ENCODE measurements at regions not wholly inside any gene's neighbourhood (a gene's known extent, or its start where the extent isn't known, plus 50 kb on each side); places are given as distances from the start of the nearest gene placed in this dataset.

- DNase-seq, result no peak
- Histone ChIP-seq H3K9me3 (no peaks in the 10 kb centered on the region), H3K4me1 (peaks cover 5% of the 10 kb centered on the region; the same call in 1 of the 2 replicates), H3K36me3 (ENCODE audit: control insufficient read depth, insufficient read depth, low read length) (no peaks in the 10 kb centered on the region), H3K27me3 (replicated peaks; ENCODE audit: control insufficient read depth, insufficient read depth, low read length) (no peaks in the 10 kb centered on the region), H3K4me3 (ENCODE audit: low read depth, low read length) (no peak overlapping the region)
- Mint-ChIP-seq H3K36me3 (ENCODE audit: insufficient read depth, unreplicated experiment) (no peaks in the 10 kb centered on the region), H3K27ac (ENCODE audit: unreplicated experiment) (no peak overlapping the region), H3K27me3 (ENCODE audit: insufficient read depth, unreplicated experiment) (no peaks in the 10 kb centered on the region), H3K4me1 (ENCODE audit: low read depth, unreplicated experiment) (no peaks in the 10 kb centered on the region), H3K4me3 (ENCODE audit: unreplicated experiment) (no peak overlapping the region), H3K9me3 (ENCODE audit: unreplicated experiment) (no peaks in the 10 kb centered on the region)
- TF ChIP-seq, protein P1, sequence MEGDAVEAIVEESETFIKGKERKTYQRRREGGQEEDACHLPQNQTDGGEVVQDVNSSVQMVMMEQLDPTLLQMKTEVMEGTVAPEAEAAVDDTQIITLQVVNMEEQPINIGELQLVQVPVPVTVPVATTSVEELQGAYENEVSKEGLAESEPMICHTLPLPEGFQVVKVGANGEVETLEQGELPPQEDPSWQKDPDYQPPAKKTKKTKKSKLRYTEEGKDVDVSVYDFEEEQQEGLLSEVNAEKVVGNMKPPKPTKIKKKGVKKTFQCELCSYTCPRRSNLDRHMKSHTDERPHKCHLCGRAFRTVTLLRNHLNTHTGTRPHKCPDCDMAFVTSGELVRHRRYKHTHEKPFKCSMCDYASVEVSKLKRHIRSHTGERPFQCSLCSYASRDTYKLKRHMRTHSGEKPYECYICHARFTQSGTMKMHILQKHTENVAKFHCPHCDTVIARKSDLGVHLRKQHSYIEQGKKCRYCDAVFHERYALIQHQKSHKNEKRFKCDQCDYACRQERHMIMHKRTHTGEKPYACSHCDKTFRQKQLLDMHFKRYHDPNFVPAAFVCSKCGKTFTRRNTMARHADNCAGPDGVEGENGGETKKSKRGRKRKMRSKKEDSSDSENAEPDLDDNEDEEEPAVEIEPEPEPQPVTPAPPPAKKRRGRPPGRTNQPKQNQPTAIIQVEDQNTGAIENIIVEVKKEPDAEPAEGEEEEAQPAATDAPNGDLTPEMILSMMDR (IDR thresholded peaks at IDR 0.05; ENCODE audit: insufficient read depth in 1 of 2, low read depth in 1 of 2, low read length in 1 of 2, severe bottlenecking in 1 of 2, unreplicated experiment in 1 of 2), result no peak
- BruUV-seq (replicated peaks), result no TSS peak
- intact Hi-C loops (cut with micrococcal nuclease; ENCODE audit: unreplicated experiment), result no loop called here
- CTCF ChIA-PET, result interaction anchor here (0.8 kb wide), 1 partner anchor 14 kb away, joined by 3 read pairs; no protein-coding TSS in a partner anchor
- POLR2A ChIA-PET, result no interaction called here
Observed at GRCh38 chr17:78291944-78292910, 60.8 kb downstream of the TMEM235 start.

DNA sequence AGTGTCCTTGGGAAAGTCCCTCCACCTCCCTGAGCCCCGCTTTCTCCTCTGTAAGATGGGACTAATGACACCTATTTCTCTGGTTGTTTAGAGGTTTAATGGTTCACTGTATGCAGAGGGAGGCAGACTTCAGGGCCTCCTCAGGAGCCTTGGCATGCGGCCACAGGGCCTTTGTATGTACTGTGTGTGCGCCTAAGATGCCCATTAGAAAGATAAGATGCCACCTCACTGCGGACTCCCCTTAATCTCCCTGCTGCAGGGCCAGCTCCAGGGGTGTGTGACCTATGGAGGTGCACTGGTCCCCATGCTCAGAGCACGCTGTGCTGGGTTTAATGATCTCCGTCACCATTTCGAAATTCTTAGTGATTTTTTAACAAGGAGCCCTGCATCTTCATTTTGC, 59.3 kb downstream of the TMEM235 start:
- Histone ChIP-seq H3K36me3 (ENCODE audit: control insufficient read depth, insufficient read depth, low read length) (no peaks in the 10 kb centered on the region), H3K4me1 (peaks cover 5% of the 10 kb centered on the region; the same call in 1 of the 2 replicates), H3K4me3 (ENCODE audit: low read depth, low read length) (no peak overlapping the region), H3K9me3 (no peaks in the 10 kb centered on the region), H3K27me3 (replicated peaks; ENCODE audit: control insufficient read depth, insufficient read depth, low read length) (no peaks in the 10 kb centered on the region)
- TF ChIP-seq, protein P1 (IDR thresholded peaks at IDR 0.05; ENCODE audit: insufficient read depth in 1 of 2, low read depth in 1 of 2, low read length in 1 of 2, severe bottlenecking in 1 of 2, unreplicated experiment in 1 of 2), result no peak
- ChIA-PET POLR2A (no interaction called here), CTCF (interaction anchor here (0.8 kb wide), 1 partner anchor 154 kb away, joined by 5 read pairs; no protein-coding TSS in a partner anchor)
- no peaks in the 10 kb centered on the region for H3K9me3 Mint-ChIP-seq (ENCODE audit: unreplicated experiment)
- H3K27ac Mint-ChIP-seq (ENCODE audit: unreplicated experiment), result no peak overlapping the region
- H3K27me3 Mint-ChIP-seq (ENCODE audit: insufficient read depth, unreplicated experiment), result no peaks in the 10 kb centered on the region
- H3K4me3 Mint-ChIP-seq (ENCODE audit: unreplicated experiment), result no peak overlapping the region
- BruUV-seq (replicated peaks), result no TSS peak
- intact Hi-C loops (cut with micrococcal nuclease; ENCODE audit: unreplicated experiment), result no loop called here
- no peak for DNase-seq
- no peaks in the 10 kb centered on the region for H3K4me1 Mint-ChIP-seq (ENCODE audit: low read depth, unreplicated experiment)
- H3K36me3 Mint-ChIP-seq (ENCODE audit: insufficient read depth, unreplicated experiment), result no peaks in the 10 kb centered on the region

All from Caco-2 (cell line).